ENCODE measurements at regions not wholly inside any gene's neighbourhood (a gene's known extent, or its start where the extent isn't known, plus 50 kb on each side); places are given as distances from the start of the nearest gene placed in this dataset.

DNA sequence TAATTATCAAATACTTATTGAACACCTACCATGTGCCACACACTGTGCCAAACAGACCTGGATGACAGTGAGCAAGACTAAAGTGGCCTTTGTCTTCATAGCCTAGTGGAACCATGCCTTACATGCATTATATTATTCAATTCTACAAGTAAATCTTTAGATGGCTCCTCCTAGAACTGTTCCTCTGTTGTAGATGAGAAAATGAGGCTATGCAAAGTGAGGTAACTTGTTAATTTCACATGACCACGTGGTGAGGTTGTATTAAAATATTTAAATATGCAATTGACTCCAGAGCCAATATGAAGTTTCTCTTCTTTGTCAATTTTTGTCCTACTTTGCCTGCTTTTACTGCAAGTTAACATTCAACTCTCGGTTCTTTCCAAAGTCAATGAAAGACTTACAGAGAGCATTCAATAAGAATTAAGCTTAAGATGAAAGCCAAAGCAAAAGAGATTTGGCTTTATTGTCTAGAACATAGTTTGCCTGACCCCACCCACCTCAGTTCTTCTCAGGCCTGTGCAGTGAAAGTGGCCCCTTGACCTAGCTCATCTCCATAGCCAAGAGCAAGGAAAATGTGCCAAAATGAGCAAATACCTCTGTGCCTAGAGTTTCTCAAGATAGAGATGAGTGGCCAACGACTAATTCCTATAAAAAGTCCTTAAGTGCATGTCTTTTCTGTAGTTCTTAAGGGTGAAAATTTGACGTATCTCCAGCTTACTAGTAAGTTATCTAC is 263.2 kb upstream of the NFIA start:
- Histone ChIP-seq H3K9ac (ENCODE audit: insufficient read depth, low read length) (no peak overlapping the region), H3K27ac (ENCODE audit: insufficient read depth, low read length) (no peak overlapping the region), H3K9me3 (ENCODE audit: control insufficient read depth, insufficient read depth, low read depth, low read length) (no peaks in the 10 kb centered on the region), H3K27me3 (ENCODE audit: control insufficient read depth, insufficient read depth, low read length) (no peaks in the 10 kb centered on the region), H3K79me2 (ENCODE audit: control insufficient read depth, insufficient read depth, low read length) (no peaks in the 10 kb centered on the region), H4K20me1 (ENCODE audit: control insufficient read depth, extremely low read depth, insufficient read depth, low read length) (no peaks in the 10 kb centered on the region), H3K36me3 (ENCODE audit: control insufficient read depth, insufficient read depth, low read length) (no peaks in the 10 kb centered on the region), H3K4me1 (ENCODE audit: control insufficient read depth, extremely low read depth, insufficient read depth, low read length) (no peaks in the 10 kb centered on the region), H3K4me2 (ENCODE audit: extremely low read depth, insufficient read depth, low read length) (no peak overlapping the region), H2AFZ (ENCODE audit: low read length) (no peak overlapping the region), H3K4me3 (replicated peaks in 1 of 4; ENCODE audit: control extremely low read depth in 1 of 4, insufficient read depth in 1 of 4, low read depth in 3 of 4, low read length in 4 of 4) (no peak overlapping the region)
- TF ChIP-seq CTCF (conservative IDR thresholded peaks at IDR 0.05 in 1 of 2, IDR thresholded peaks at IDR 0.05 in 1 of 2; ENCODE audit: low read depth in 1 of 2, low read length in 2 of 2) (no peak), EZH2 (IDR thresholded peaks at IDR 0.05; ENCODE audit: low read length, missing control alignments) (no peak)
- DNase-seq (ENCODE audit: low read depth in 2 of 2), result no peak

DNA sequence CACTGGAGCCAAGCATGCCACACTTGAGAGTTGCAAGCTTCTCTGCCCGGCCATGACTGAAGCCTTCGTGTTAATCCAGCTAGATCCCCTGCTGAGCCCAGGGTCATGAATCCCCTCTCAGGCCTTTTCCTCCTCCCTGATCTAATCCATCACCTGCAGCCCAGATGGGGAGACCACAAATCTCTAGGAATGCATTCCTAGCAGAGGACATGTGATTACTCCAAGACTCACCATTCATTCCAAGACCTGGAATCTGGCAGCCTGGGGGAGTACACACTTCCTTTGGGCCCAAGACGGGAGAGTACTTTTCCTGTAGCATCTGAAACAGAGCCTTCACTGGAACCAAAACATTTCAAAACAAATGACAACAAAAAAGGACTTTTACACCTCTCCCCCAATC is 269.3 kb upstream of the NFIA start:
- no peaks in the 10 kb centered on the region for H3K79me2 ChIP-seq (ENCODE audit: control insufficient read depth, insufficient read depth, low read length)
- H3K4me1 ChIP-seq (ENCODE audit: control insufficient read depth, extremely low read depth, insufficient read depth, low read length), result no peaks in the 10 kb centered on the region
- peak in 1 of 2 donors; percentile 66 for DNase-seq (ENCODE audit: low read depth in 2 of 2)
- H3K9ac ChIP-seq (ENCODE audit: insufficient read depth, low read length), result no peak overlapping the region
- H3K4me3 ChIP-seq (replicated peaks in 1 of 4; ENCODE audit: control extremely low read depth in 1 of 4, insufficient read depth in 1 of 4, low read depth in 3 of 4, low read length in 4 of 4), result no peak overlapping the region
- H3K36me3 ChIP-seq (ENCODE audit: control insufficient read depth, insufficient read depth, low read length), result no peaks in the 10 kb centered on the region
- TF ChIP-seq EZH2 (IDR thresholded peaks at IDR 0.05; ENCODE audit: low read length, missing control alignments) (no peak), CTCF (conservative IDR thresholded peaks at IDR 0.05 in 1 of 2, IDR thresholded peaks at IDR 0.05 in 1 of 2; ENCODE audit: low read depth in 1 of 2, low read length in 2 of 2) (no peak)
- no peak overlapping the region for H2AFZ ChIP-seq (ENCODE audit: low read length)
- no peak overlapping the region for H3K27ac ChIP-seq (ENCODE audit: insufficient read depth, low read length)
- no peaks in the 10 kb centered on the region for H3K9me3 ChIP-seq (ENCODE audit: control insufficient read depth, insufficient read depth, low read depth, low read length)
- no peaks in the 10 kb centered on the region for H4K20me1 ChIP-seq (ENCODE audit: control insufficient read depth, extremely low read depth, insufficient read depth, low read length)
- H3K4me2 ChIP-seq (ENCODE audit: extremely low read depth, insufficient read depth, low read length), result no peak overlapping the region
- H3K27me3 ChIP-seq (ENCODE audit: control insufficient read depth, insufficient read depth, low read length), result no peaks in the 10 kb centered on the region

- H3K27ac ChIP-seq (ENCODE audit: insufficient read depth, low read length), result no peak overlapping the region
- no peaks in the 10 kb centered on the region for H3K36me3 ChIP-seq (ENCODE audit: control insufficient read depth, insufficient read depth, low read length)
- no peak for TF ChIP-seq EZH2 (IDR thresholded peaks at IDR 0.05; ENCODE audit: low read length, missing control alignments)
- no peak for TF ChIP-seq CTCF (conservative IDR thresholded peaks at IDR 0.05 in 1 of 2, IDR thresholded peaks at IDR 0.05 in 1 of 2; ENCODE audit: low read depth in 1 of 2, low read length in 2 of 2)
- H3K9me3 ChIP-seq (ENCODE audit: control insufficient read depth, insufficient read depth, low read depth, low read length), result no peaks in the 10 kb centered on the region
- H3K4me1 ChIP-seq (ENCODE audit: control insufficient read depth, extremely low read depth, insufficient read depth, low read length), result no peaks in the 10 kb centered on the region
- no peaks in the 10 kb centered on the region for H4K20me1 ChIP-seq (ENCODE audit: control insufficient read depth, extremely low read depth, insufficient read depth, low read length)
- H3K9ac ChIP-seq (ENCODE audit: insufficient read depth, low read length), result no peak overlapping the region
- no peak overlapping the region for H3K4me3 ChIP-seq (replicated peaks in 1 of 4; ENCODE audit: control extremely low read depth in 1 of 4, insufficient read depth in 1 of 4, low read depth in 3 of 4, low read length in 4 of 4)
- no peak overlapping the region for H2AFZ ChIP-seq (ENCODE audit: low read length)
- no peaks in the 10 kb centered on the region for H3K79me2 ChIP-seq (ENCODE audit: control insufficient read depth, insufficient read depth, low read length)
- no peak overlapping the region for H3K4me2 ChIP-seq (ENCODE audit: extremely low read depth, insufficient read depth, low read length)
- peak in 1 of 2 donors; percentile 72 for DNase-seq (ENCODE audit: low read depth in 2 of 2)
- no peaks in the 10 kb centered on the region for H3K27me3 ChIP-seq (ENCODE audit: control insufficient read depth, insufficient read depth, low read length)
Observed at GRCh38 chr1:60809204-60809980, 273.0 kb upstream of the NFIA start.

All from fibroblast of lung (primary cell).